ENCODE measurements at regions not wholly inside any gene's neighbourhood (a gene's known extent, or its start where the extent isn't known, plus 50 kb on each side); places are given as distances from the start of the nearest gene placed in this dataset.

- TF ChIP-seq EP300 (IDR thresholded peaks at IDR 0.05) (no peak), CTCF (IDR thresholded peaks at IDR 0.05) (no peak), POLR2A (IDR thresholded peaks at IDR 0.05) (no peak)
- WGBS, 3 donors = 29 to 38% (median 33%) methylated on average over 4 of the region's 4 CpGs
- no peak for DNase-seq
- Histone ChIP-seq H3K4me3 (no peak overlapping the region), H3K36me3 (no peaks in the 10 kb centered on the region), H3K27me3 (no peaks in the 10 kb centered on the region), H3K27ac (no peak overlapping the region), H3K9me3 (no peaks in the 10 kb centered on the region), H3K4me1 (ENCODE audit: insufficient read depth) (no peaks in the 10 kb centered on the region)
- intact Hi-C loops (cut with DNase I) = no loop called here
Observed at GRCh38 chr5:67578011-67578410, 381.4 kb upstream of the CD180 start.

DNA sequence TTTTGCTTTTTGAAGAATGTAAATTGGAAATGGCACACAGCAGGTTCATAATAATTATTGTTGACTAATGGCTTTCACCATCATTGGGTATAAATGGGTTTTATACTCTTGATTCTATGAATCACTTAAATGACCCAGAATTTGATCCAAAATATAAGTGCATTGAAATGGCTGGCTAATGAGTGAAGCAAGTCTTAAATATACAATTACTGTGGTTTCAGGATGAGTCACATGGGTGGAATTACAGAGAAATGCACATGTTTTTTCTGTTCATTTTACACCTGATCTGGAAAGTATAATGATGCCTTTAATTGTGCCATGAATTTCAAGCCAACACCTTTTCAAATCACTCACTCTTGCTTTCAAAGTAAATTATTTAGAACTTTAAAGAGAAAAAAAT is 380.8 kb upstream of the CD180 start:
- Histone ChIP-seq H3K4me1 (ENCODE audit: insufficient read depth) (no peaks in the 10 kb centered on the region), H3K36me3 (no peaks in the 10 kb centered on the region), H3K4me3 (no peak overlapping the region), H3K9me3 (no peaks in the 10 kb centered on the region), H3K27ac (no peak overlapping the region), H3K27me3 (no peaks in the 10 kb centered on the region)
- intact Hi-C loops (cut with DNase I) = no loop called here
- no peak for TF ChIP-seq POLR2A (IDR thresholded peaks at IDR 0.05)
- no peak for TF ChIP-seq CTCF (IDR thresholded peaks at IDR 0.05)
- no peak for TF ChIP-seq EP300 (IDR thresholded peaks at IDR 0.05)
- DNase-seq = no peak

GRCh38 chr5:67576112-67576511 is 379.5 kb upstream of the CD180 start:
- Histone ChIP-seq H3K36me3 (no peaks in the 10 kb centered on the region), H3K9me3 (no peaks in the 10 kb centered on the region), H3K4me1 (ENCODE audit: insufficient read depth) (no peaks in the 10 kb centered on the region), H3K4me3 (no peak overlapping the region), H3K27me3 (no peaks in the 10 kb centered on the region), H3K27ac (no peak overlapping the region)
- intact Hi-C loops (cut with DNase I) = no loop called here
- WGBS, 3 donors = 91 to 94% (median 92%) methylated on average over 2 of the region's 2 CpGs
- DNase-seq = no peak
- TF ChIP-seq CTCF (IDR thresholded peaks at IDR 0.05) = no peak
- TF ChIP-seq EP300 (IDR thresholded peaks at IDR 0.05) = no peak
- no peak for TF ChIP-seq POLR2A (IDR thresholded peaks at IDR 0.05)

DNA sequence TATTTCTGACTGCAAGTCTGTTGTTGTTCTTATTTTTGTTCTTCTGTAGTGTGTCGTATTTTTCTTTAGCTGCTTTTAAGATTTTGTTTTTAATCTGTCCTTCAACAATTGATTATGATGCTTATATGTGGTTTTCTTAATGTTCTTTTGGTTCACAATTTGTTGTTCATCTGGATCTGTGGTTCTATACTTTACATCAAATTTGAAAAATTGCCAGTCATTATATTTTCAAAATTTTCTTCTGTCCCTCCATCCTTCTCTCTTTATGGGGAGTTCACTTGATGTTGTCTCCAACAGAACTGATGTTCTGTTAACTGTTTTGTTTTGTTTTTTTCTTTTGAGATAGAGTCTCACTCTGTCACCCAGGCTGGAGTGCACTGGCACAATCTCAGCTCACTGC is 378.5 kb upstream of the CD180 start:
- 84 to 96% (median 92%) methylated on average over 1 of the region's 1 CpG for WGBS, 3 donors

More for the DNA sequence above, 378.5 kb upstream of the CD180 start:
- no peak for DNase-seq
- TF ChIP-seq POLR2A (IDR thresholded peaks at IDR 0.05) (no peak), EP300 (IDR thresholded peaks at IDR 0.05) (no peak), CTCF (IDR thresholded peaks at IDR 0.05) (no peak)
- Histone ChIP-seq H3K36me3 (no peaks in the 10 kb centered on the region), H3K27ac (no peak overlapping the region), H3K27me3 (no peaks in the 10 kb centered on the region), H3K4me1 (ENCODE audit: insufficient read depth) (no peaks in the 10 kb centered on the region), H3K4me3 (no peak overlapping the region), H3K9me3 (no peaks in the 10 kb centered on the region)
- intact Hi-C loops (cut with DNase I) = no loop called here
